CD4-positive, CD25-positive, alpha-beta regulatory T cell (primary cell): ENCODE measurements at regions not wholly inside any gene's neighbourhood (a gene's known extent, or its start where the extent isn't known, plus 50 kb on each side); places are given as distances from the start of the nearest gene placed in this dataset.

ENCODE experiments used
- ATAC-seq, 2 donors: fragments of 150-1000 bp; cut with Tn5 transposase; one replicate each; pipeline ENCODE4 v1.10.0; 2021; ENCODE audit warnings: low read depth in 2 of 2, moderate number of reproducible peaks in 2 of 2, moderate library complexity in 1 of 2
- DNase-seq, 3 donors: peaks; one replicate each; pipeline versions ENCODE4 v3.0.0 to v3.0.0-alpha.2; 2012 to 2022; ENCODE audit warnings: mixed read lengths in 1 of 3
- H3K27ac ChIP-seq: one replicate; pipeline ENCODE4 v1.7.0; 2013; ENCODE audit warnings: mild to moderate bottlenecking, low read length; ENCODE audit not compliant: insufficient read depth, poor library complexity, severe bottlenecking
- H3K27me3 ChIP-seq: one replicate; pipeline ENCODE4 v1.7.0; 2013; ENCODE audit warnings: low read length; ENCODE audit not compliant: control insufficient read depth, insufficient read depth
- H3K36me3 ChIP-seq: one replicate; pipeline ENCODE4 v1.7.0; 2013; ENCODE audit warnings: mild to moderate bottlenecking, low read length, moderate library complexity; ENCODE audit not compliant: control insufficient read depth, insufficient read depth
- H3K4me1 ChIP-seq: 2 replicates; pipeline ENCODE4 v1.7.0; 2013; ENCODE audit warnings: mild to moderate bottlenecking, low read length; ENCODE audit not compliant: insufficient read depth, control insufficient read depth, poor library complexity, severe bottlenecking
- H3K4me3 ChIP-seq: one replicate; pipeline ENCODE4 v1.7.0; 2013; ENCODE audit warnings: low read depth, mild to moderate bottlenecking, low read length, moderate library complexity
- H3K9me3 ChIP-seq, 2 experiments: 1 replicate in 1 of 2; 2 replicates in 1 of 2; pipeline ENCODE4 v1.7.0; 2013; ENCODE audit warnings: low read length in 2 of 2, mild to moderate bottlenecking in 1 of 2, moderate library complexity in 1 of 2; ENCODE audit not compliant: control insufficient read depth in 2 of 2
- H3K27ac Mint-ChIP-seq, 3 donors: one replicate each; pipeline ENCODE4 v1.8.0; 2020 to 2022; ENCODE audit warnings: mild to moderate bottlenecking in 3 of 3, mixed read lengths in 3 of 3, moderate library complexity in 2 of 3
- H3K27me3 Mint-ChIP-seq: one replicate; pipeline ENCODE4 v1.8.0; 2022; ENCODE audit warnings: mild to moderate bottlenecking, mixed read lengths
- H3K36me3 Mint-ChIP-seq: one replicate; pipeline ENCODE4 v1.8.0; 2020; ENCODE audit warnings: mixed read lengths
- H3K4me1 Mint-ChIP-seq, 4 donors: one replicate each; pipeline ENCODE4 v1.8.0; 2020 to 2022; ENCODE audit warnings: mixed read lengths in 4 of 4, mild to moderate bottlenecking in 1 of 4
- H3K4me3 Mint-ChIP-seq, 4 donors: one replicate each; pipeline ENCODE4 v1.8.0; 2020 to 2022; ENCODE audit warnings: mild to moderate bottlenecking in 4 of 4, mixed read lengths in 4 of 4, moderate library complexity in 3 of 4
- H3K9me3 Mint-ChIP-seq, 7 donors: one replicate each; pipeline ENCODE4 v1.8.0; 2020 to 2022; ENCODE audit warnings: mixed read lengths in 7 of 7, mild to moderate bottlenecking in 3 of 7, moderate library complexity in 2 of 7

DNA sequence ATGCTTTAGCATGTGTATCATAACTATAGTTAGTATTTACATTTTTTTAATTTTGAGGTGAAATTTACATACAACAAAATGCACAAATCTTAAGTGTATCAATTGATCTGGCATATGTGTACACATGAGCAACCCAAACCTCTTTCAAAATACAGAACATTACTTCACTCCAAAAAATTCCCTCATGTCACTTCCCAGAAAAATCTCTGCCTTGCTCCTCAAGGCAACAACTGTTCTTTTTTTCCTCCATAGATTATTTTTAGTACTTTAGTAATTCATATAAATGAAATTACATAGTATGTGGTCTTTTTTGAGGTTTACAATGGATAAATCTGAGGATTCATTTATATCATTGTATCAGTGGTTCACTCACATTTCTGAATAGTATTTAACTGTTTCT is 84.9 kb downstream of the TRIM42 start:
- Histone ChIP-seq H3K4me3 (no peak overlapping the region), H3K9me3 (no peaks in the 10 kb centered on the region), H3K4me1 (no peaks in the 10 kb centered on the region), H3K27ac (no peak overlapping the region), H3K36me3 (no peaks in the 10 kb centered on the region), H3K27me3 (no peaks in the 10 kb centered on the region)
- no peak for DNase-seq
- Mint-ChIP-seq H3K36me3 (no peaks in the 10 kb centered on the region), H3K4me1 (no peaks in the 10 kb centered on the region), H3K4me3 (no peak overlapping the region), H3K27ac (no peak overlapping the region), H3K27me3 (peaks cover 5% of the 10 kb centered on the region), H3K9me3 (peaks cover 0 to 8% (median 0%) of the 10 kb centered on the region in 7 donors)
- no peak for ATAC-seq

DNA sequence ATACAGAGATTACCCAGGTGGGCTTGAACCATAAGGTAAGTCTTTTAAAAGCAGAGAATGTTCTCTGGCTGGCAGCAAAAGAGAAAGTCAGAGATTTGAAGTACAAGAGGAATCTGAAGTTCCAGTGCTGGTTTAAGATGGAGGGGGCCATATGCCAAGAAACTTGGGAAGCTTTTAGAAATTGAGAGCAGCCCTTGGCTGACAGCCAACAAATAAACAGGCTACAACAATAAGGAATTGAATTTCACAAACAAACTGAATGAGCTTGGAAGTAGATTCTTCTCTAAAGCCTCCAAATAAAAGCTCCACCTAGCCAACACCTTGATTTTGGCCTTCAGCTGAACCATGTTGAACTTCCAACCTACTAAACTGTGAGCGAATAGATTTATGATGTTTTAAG is 85.7 kb downstream of the TRIM42 start:
- Histone ChIP-seq H3K4me3 (no peak overlapping the region), H3K36me3 (no peaks in the 10 kb centered on the region), H3K27ac (no peak overlapping the region), H3K4me1 (no peaks in the 10 kb centered on the region), H3K27me3 (no peaks in the 10 kb centered on the region), H3K9me3 (no peaks in the 10 kb centered on the region)
- H3K27me3 Mint-ChIP-seq, result no peaks in the 10 kb centered on the region
- no peak overlapping the region for H3K4me3 Mint-ChIP-seq
- no peaks in the 10 kb centered on the region for H3K4me1 Mint-ChIP-seq
- peaks cover 0 to 8% (median 0%) of the 10 kb centered on the region in 7 donors for H3K9me3 Mint-ChIP-seq
- DNase-seq (no peak), ATAC-seq (no peak)
- no peak overlapping the region for H3K27ac Mint-ChIP-seq
- H3K36me3 Mint-ChIP-seq, result no peaks in the 10 kb centered on the region

DNA sequence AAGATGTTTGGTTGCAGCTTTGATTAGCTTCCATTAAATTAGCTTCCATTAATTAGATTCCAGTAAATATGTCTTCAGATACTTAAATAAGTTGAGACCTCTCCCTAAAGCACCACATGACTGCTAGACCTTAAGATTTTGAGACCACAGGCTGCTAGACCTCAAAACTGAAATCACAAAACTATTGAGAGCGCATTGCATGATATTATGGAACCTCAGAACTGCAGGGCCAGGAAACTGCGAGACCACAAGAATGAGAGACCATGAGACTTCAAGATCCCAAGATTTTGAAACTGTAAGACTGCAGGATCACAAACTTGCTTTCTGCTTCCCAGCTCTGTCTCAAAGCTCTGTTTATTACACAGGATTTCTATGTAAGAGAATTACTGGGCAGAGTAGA is 87.4 kb downstream of the TRIM42 start:
- Mint-ChIP-seq H3K4me1 (no peaks in the 10 kb centered on the region), H3K36me3 (no peaks in the 10 kb centered on the region), H3K27ac (no peak overlapping the region), H3K4me3 (no peak overlapping the region), H3K27me3 (no peaks in the 10 kb centered on the region), H3K9me3 (peaks cover 0 to 8% (median 0%) of the 10 kb centered on the region in 7 donors)
- H3K27ac ChIP-seq, result no peak overlapping the region
- H3K36me3 ChIP-seq, result no peaks in the 10 kb centered on the region
- no peaks in the 10 kb centered on the region for H3K4me1 ChIP-seq
- H3K9me3 ChIP-seq, result no peaks in the 10 kb centered on the region
- no peak for DNase-seq
- no peak overlapping the region for H3K4me3 ChIP-seq
- H3K27me3 ChIP-seq, result no peaks in the 10 kb centered on the region
- no peak for ATAC-seq

DNA sequence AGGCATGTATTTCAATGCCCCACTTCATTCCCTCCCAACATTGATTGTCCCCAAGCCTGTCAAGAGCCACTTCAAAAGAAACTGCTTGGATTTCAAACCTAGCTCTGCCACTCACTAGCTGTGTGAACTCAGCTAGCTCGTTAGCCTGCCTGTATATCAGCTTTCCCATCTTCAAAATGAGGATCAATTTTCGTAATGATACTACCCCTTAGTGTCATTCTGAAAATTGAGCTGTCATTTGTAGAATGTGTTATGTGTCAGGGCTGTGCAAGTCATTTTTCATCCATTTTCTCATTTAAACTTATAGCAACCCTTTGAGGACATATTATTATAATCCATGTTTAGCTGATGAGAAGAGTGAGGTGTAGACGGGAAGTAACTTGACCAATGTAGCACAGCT is 88.6 kb downstream of the TRIM42 start:
- no peaks in the 10 kb centered on the region for H3K4me1 ChIP-seq
- no peaks in the 10 kb centered on the region for H3K4me1 Mint-ChIP-seq
- H3K9me3 Mint-ChIP-seq, result peaks cover 0 to 8% (median 0%) of the 10 kb centered on the region in 7 donors
- no peak for ATAC-seq
- no peak for DNase-seq
- no peak overlapping the region for H3K4me3 ChIP-seq
- H3K36me3 Mint-ChIP-seq, result no peaks in the 10 kb centered on the region
- H3K9me3 ChIP-seq, result no peaks in the 10 kb centered on the region
- H3K36me3 ChIP-seq, result no peaks in the 10 kb centered on the region
- H3K27ac Mint-ChIP-seq, result no peak overlapping the region
- no peaks in the 10 kb centered on the region for H3K27me3 ChIP-seq
- no peak overlapping the region for H3K4me3 Mint-ChIP-seq
- H3K27ac ChIP-seq, result no peak overlapping the region
- H3K27me3 Mint-ChIP-seq, result peaks cover 8% of the 10 kb centered on the region

DNA sequence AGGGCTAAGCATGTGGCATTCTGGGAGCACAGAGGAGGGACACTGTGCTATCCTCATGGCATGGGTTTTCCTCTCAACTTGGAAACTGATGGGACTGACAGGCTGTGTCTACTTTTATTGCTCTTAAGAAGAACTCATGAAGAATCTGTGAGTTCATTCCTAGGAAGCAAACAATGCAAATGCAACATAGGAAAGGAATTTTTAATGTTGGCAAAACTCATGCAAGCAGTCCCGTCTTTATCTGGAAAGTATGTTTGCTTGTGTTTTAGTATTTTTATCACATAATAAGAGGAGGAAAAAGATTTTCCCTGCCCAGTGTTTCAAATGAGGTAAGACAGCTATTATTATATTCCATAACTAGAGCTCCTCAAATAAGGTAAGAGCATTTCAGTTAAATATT is 89.7 kb downstream of the TRIM42 start:
- no peak overlapping the region for H3K27ac ChIP-seq
- H3K27ac Mint-ChIP-seq, result no peak overlapping the region
- no peak for DNase-seq
- peaks cover 0 to 7% (median 0%) of the 10 kb centered on the region in 7 donors for H3K9me3 Mint-ChIP-seq
- H3K4me1 ChIP-seq, result no peaks in the 10 kb centered on the region
- H3K36me3 Mint-ChIP-seq, result no peaks in the 10 kb centered on the region
- no peak for ATAC-seq
- no peaks in the 10 kb centered on the region for H3K36me3 ChIP-seq
- no peaks in the 10 kb centered on the region for H3K9me3 ChIP-seq
- H3K27me3 ChIP-seq, result no peaks in the 10 kb centered on the region
- no peaks in the 10 kb centered on the region for H3K4me1 Mint-ChIP-seq
- no peak overlapping the region for H3K4me3 ChIP-seq
- H3K27me3 Mint-ChIP-seq, result peaks cover 8% of the 10 kb centered on the region
- no peak overlapping the region for H3K4me3 Mint-ChIP-seq

DNA sequence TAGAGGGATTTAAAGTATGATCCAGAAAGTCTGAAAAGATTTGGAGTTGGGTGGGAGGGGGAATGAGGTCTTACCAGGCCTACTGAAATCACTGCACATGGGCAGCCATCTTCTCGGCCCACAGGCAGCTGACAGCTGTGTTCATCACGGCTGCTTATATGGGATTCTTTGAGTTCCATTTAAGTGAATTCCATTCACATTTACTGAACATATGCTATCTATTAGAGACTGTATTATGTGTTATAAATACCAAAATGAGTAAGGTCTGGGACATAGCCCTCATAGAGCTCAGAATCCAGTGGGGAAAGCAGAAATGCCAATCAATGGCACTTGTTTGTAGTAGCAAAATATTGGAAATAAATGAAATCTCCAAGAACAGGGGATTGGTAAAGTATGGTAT is 91.1 kb downstream of the TRIM42 start:
- Mint-ChIP-seq H3K36me3 (no peaks in the 10 kb centered on the region), H3K27ac (peak overlapping the region in 1 of 3 donors; percentile 27), H3K27me3 (peaks cover 8% of the 10 kb centered on the region), H3K4me3 (no peak overlapping the region), H3K9me3 (peaks cover 0 to 7% (median 0%) of the 10 kb centered on the region in 7 donors), H3K4me1 (no peaks in the 10 kb centered on the region)
- H3K27ac ChIP-seq, result no peak overlapping the region
- no peak for DNase-seq
- H3K4me3 ChIP-seq, result no peak overlapping the region
- H3K27me3 ChIP-seq, result no peaks in the 10 kb centered on the region
- no peaks in the 10 kb centered on the region for H3K4me1 ChIP-seq
- H3K9me3 ChIP-seq, result no peaks in the 10 kb centered on the region
- no peaks in the 10 kb centered on the region for H3K36me3 ChIP-seq
- ATAC-seq, result no peak

DNA sequence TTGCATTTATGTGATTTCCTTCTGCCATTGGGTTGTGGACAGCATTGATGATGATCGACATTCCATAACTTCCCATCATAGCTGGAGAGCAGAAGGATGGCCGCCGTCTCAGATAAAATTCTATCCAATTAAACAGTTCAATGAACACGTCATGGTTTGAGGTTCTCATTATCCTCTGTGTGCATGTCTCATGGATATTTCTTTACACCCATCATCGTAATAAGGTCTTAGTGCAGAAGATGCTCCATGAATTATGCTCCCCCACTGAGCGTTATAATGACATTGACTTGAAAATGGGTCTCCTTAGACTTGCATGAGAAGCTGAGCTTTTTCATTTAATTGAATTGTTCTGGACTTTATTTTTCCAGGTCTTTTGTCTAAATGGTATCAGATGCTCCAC is 92.1 kb downstream of the TRIM42 start:
- H3K36me3 ChIP-seq, result no peaks in the 10 kb centered on the region
- H3K27ac ChIP-seq, result no peak overlapping the region
- Mint-ChIP-seq H3K4me3 (no peak overlapping the region), H3K36me3 (no peaks in the 10 kb centered on the region), H3K27me3 (peaks cover 8% of the 10 kb centered on the region), H3K4me1 (no peaks in the 10 kb centered on the region), H3K27ac (no peak overlapping the region), H3K9me3 (peaks cover 0 to 6% (median 0%) of the 10 kb centered on the region in 7 donors)
- DNase-seq (no peak), ATAC-seq (no peak)
- no peak overlapping the region for H3K4me3 ChIP-seq
- H3K4me1 ChIP-seq, result no peaks in the 10 kb centered on the region
- no peaks in the 10 kb centered on the region for H3K9me3 ChIP-seq
- no peaks in the 10 kb centered on the region for H3K27me3 ChIP-seq

DNA sequence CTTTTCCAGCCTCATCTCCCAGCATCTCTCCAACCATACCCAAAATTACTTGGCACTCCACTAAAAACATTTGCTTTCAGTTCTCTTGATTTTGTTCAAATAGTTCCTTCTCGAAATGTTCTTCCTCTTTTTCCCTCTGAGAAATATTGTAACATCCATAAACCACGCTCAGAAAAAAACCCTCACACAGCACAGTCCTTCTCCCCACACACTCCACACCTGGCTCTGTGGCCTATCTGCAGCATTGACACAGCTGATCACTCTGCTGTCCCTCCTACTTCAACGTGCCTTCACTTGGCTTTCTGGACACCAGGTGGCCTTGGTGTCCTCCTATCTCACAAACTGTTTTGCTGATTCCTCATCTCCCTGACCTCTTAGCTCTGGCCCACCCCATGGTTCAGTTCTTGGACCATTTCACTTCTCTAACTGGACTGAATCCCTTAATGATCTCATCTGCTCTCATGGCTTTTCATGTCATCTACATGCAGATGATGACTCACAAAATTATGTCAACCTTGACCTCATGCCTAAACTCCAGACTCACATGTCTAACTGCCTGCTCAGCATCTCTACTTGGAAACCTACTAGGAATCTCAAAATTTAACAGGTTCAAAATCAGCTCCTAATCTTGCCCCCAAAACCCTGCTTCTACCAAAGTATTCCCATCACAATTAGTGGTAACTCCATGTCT is 93.3 kb downstream of the TRIM42 start:
- Mint-ChIP-seq H3K27ac (peak overlapping the region in 1 of 3 donors; percentile 22), H3K27me3 (peaks cover 9% of the 10 kb centered on the region), H3K4me1 (no peaks in the 10 kb centered on the region), H3K4me3 (no peak overlapping the region), H3K9me3 (peaks cover 0 to 6% (median 0%) of the 10 kb centered on the region in 7 donors), H3K36me3 (no peaks in the 10 kb centered on the region)
- no peaks in the 10 kb centered on the region for H3K9me3 ChIP-seq
- H3K4me3 ChIP-seq, result no peak overlapping the region
- H3K36me3 ChIP-seq, result no peaks in the 10 kb centered on the region
- no peaks in the 10 kb centered on the region for H3K4me1 ChIP-seq
- no peak for DNase-seq
- no peaks in the 10 kb centered on the region for H3K27me3 ChIP-seq
- H3K27ac ChIP-seq, result no peak overlapping the region
- ATAC-seq, result no peak
